Activated T-cell treated with anti-CD3 and anti-CD28 coated beads for 24 hours (primary cell): ENCODE measurements at regions not wholly inside any gene's neighbourhood (a gene's known extent, or its start where the extent isn't known, plus 50 kb on each side); places are given as distances from the start of the nearest gene placed in this dataset.
"Not testable (repeated sequence)": the region's sequence is repeated elsewhere in the genome, so short reads cannot be mapped to it uniquely, and the experiment has no call there.

ENCODE experiments used
- DNase-seq: peaks from one replicate; pipeline ENCODE4 v3.0.0-alpha.2; 2020; ENCODE audit warnings: low read depth

GRCh38 chr6:15088904-15089568, 156.8 kb upstream of the JARID2 start:
- no peak for DNase-seq

DNA sequence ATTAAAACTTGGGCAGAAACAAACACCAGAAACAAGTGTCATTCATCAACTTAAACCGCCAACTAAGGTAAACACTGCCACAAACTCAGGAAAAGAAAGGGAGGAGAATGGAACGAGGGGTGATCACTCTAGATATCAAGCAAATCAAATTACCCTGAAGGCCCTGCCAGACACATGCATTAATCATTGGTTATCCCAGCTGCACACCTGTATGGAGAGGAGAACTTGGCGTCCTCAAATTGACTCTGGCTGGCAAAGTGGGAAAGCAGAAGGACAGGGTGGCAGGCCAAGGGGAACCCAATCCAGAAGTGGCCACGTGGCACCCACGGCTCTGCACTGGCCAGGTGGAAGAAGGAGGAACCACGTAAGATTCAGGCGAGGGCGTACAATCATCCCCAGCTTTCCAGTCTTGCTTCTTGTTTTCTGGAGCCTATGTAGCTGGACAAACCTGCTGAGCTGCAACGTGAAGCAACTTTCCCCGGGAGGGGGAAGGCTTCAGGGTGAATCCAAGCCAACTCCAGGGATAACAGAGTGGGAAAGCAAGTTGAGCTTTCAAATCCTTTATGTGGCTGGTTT, 156.2 kb upstream of the JARID2 start:
- DNase-seq = no peak

DNA sequence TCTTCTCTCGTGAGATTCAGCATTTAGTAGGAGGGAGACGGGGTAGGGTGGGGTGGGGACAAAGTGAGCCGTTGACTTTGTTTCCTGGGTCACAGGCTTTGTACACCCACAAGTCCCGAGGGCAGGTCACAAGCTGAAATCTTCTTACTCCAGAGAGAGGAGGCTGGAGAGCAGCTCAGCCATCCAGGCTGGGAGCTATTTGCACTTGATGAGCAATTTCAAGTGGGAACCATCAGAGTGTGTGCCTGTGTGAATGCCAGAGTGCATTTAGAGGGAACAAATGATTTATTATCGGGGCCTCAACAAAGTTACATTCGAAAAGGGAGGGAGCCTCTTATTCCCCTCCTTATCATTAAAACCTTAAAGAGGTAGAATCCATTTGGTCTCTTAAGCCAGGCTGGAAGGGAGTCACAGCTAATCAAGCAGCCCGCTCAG, 155.7 kb upstream of the JARID2 start:
- DNase-seq = no peak

- DNase-seq = no peak
Observed at GRCh38 chr6:15090745-15091384, 155.0 kb upstream of the JARID2 start.

GRCh38 chr6:15096894-15097837, 148.7 kb upstream of the JARID2 start:
- no peak for DNase-seq

- DNase-seq = no peak
Observed at GRCh38 chr6:15101130-15101529, 144.7 kb upstream of the JARID2 start.

GRCh38 chr6:15102241-15102640, 143.6 kb upstream of the JARID2 start:
- no peak for DNase-seq

- DNase-seq = no peak
Observed at GRCh38 chr6:15106958-15107643, 138.8 kb upstream of the JARID2 start.

DNA sequence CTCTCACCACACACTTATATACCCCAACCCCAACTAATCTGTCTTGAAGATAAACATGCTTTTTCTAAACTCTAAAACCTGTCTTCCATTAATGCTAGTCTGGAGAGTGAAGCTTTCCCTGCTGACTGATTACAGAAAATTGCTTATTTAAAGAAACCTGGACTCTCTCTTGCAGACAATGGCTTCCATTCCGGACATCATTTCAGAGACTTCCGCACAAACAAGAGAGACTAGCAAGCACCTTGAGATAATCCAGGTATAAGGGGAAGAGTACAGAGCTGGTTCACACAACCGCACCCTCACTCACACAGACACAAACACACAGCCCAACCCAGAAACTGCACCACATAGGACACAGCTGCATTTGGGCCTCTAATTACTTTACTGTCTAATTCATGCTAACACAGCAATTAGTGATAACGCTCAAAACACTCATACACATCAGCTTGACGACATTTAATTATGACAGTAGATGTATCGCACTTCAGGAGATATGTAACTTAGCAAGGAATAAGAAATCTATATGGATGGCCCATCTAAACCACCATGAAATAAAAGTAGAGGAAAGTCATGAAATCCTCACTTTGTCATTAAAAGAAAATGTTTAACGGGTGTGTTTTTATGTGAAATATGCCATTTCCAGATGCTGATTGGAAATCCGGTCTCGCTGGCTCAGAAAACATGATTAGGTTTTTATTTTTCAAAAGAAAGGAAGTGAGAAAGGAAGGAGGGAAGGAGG, 138.1 kb upstream of the JARID2 start:
- DNase-seq = no peak

DNA sequence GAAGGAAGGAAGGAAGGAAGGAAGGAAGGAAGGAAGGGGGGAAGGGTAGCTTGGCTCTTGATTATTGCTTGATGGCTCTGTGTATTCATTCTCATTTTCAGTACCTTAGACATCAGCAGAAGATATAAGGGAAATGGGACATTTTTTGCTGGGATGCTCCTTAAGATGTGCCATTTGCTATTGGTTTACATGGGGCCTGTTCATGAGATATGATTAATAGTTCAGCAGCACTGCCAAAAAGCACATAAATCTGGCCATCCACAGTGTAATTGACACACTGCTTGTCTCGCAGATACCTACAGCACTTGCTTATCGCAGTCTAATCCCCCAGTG, 137.5 kb upstream of the JARID2 start:
- DNase-seq = no peak

GRCh38 chr6:15109338-15110090, 136.4 kb upstream of the JARID2 start:
- no peak for DNase-seq

- no peak for DNase-seq
Observed at GRCh38 chr6:15110726-15111354, 135.0 kb upstream of the JARID2 start.

GRCh38 chr6:15111576-15111975, 134.3 kb upstream of the JARID2 start:
- DNase-seq = not testable (repeated sequence)

DNA sequence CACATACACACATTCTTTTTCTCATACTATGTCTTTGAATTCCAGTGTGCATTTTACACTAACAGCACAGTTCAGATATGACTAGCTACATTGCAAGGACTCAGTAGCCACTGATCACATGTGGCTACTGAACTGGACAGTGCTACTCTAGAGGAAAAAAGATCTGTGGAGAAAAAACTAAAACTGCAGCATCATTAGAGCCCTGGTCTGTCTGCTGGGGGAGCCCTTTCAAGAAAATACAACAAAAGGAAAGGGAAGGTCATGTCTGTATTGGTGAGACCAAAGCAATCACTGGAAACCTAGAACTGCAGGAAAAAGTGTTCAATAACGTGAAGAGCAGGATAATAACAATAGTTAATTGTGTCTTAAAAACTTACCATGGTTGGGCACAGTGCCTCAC, 132.3 kb upstream of the JARID2 start:
- DNase-seq = no peak

- no peak for DNase-seq
Observed at GRCh38 chr6:15114061-15114460, 131.8 kb upstream of the JARID2 start.

DNA sequence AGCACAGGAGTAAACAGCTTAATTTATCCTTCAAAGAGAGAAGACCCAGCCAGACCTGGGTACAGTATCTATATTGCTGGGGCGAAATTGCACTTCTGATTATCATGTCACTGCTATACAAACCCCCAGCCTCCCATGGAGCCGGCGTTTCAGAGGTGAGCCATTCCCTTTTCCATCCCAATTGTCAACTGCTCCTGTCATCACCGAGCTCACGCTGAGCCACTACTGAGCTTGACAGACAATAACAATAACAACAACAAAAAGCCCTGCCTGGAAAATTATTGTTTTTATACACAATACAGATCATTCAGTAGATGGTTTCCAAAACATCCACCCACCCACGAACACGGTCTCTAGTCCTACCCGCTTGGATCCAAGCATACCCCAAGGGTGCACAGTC, 129.0 kb upstream of the JARID2 start:
- no peak for DNase-seq

GRCh38 chr6:15121443-15121842, 124.4 kb upstream of the JARID2 start:
- no peak for DNase-seq

GRCh38 chr6:15121977-15122550, 123.8 kb upstream of the JARID2 start:
- DNase-seq = no peak

- DNase-seq = no peak
Observed at GRCh38 chr6:15129887-15130286, 116.0 kb upstream of the JARID2 start.

DNA sequence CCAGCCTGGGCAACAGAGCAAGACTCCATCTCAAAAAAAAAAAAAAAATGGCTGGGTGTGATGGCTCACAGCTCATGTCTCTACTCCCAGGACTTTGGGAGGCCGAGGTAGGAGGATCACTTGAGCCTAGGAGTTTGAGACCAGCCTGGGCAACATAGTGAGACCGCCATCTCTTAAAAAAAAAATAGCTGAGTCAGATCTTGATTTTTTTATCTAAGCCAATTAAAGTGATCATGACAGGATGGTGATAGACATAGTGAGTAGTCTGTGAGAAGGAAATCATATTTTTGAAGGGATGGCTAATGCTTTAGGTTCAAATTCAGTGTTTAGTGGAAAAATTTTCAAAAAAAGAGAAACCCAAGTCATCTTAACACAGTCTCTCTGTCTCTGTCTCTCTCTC, 114.6 kb upstream of the JARID2 start:
- DNase-seq = no peak
